Endodermal cell (in vitro differentiated cells): ENCODE measurements at regions not wholly inside any gene's neighbourhood (a gene's known extent, or its start where the extent isn't known, plus 50 kb on each side); places are given as distances from the start of the nearest gene placed in this dataset.

Experiments used
- DNase-seq: peaks from one replicate; pipeline ENCODE4 v3.0.0-alpha.2; 2017
- H3K27ac ChIP-seq: 2 replicates; pipeline ENCODE4 v1.5.1; 2013; ENCODE audit warnings: mild to moderate bottlenecking, low read depth, low read length, moderate library complexity
- H3K27me3 ChIP-seq: 2 replicates; pipeline ENCODE4 v1.6.1; 2013; ENCODE audit warnings: mild to moderate bottlenecking, low read length, moderate library complexity; ENCODE audit not compliant: insufficient read depth, control insufficient read depth, poor library complexity, severe bottlenecking
- H3K36me3 ChIP-seq: 2 replicates; pipeline ENCODE4 v1.7.0; 2013; ENCODE audit warnings: mild to moderate bottlenecking, low read length, moderate library complexity; ENCODE audit not compliant: control insufficient read depth, insufficient read depth
- H3K4me1 ChIP-seq: one replicate; pipeline ENCODE4 v1.7.0; 2013; ENCODE audit warnings: low read length; ENCODE audit not compliant: control insufficient read depth, insufficient read depth
- H3K4me3 ChIP-seq: 2 replicates; pipeline ENCODE4 v1.5.1; 2013; ENCODE audit warnings: mild to moderate bottlenecking, low read length, moderate library complexity
- H3K9ac ChIP-seq: 2 replicates; pipeline ENCODE4 v1.6.1; 2013; ENCODE audit warnings: mild to moderate bottlenecking, low read length, moderate library complexity; ENCODE audit not compliant: poor library complexity, severe bottlenecking; ENCODE audit errors: extremely low read depth
- H3K9me3 ChIP-seq: 2 replicates; pipeline ENCODE4 v1.6.1; 2013; ENCODE audit warnings: mild to moderate bottlenecking, low read length, moderate library complexity; ENCODE audit not compliant: control insufficient read depth
- H3K27ac Mint-ChIP-seq: 2 replicates; pipeline ENCODE4 v1.8.0; 2020; ENCODE audit warnings: mixed read lengths
- H3K27me3 Mint-ChIP-seq: 2 replicates; pipeline ENCODE4 v1.8.0; 2021; ENCODE audit warnings: mild to moderate bottlenecking, mixed read lengths; ENCODE audit not compliant: insufficient read depth
- H3K36me3 Mint-ChIP-seq: 2 replicates; pipeline ENCODE4 v1.8.0; 2020; ENCODE audit warnings: low read depth, mixed read lengths
- H3K4me1 Mint-ChIP-seq: 2 replicates; pipeline ENCODE4 v1.8.0; 2020; ENCODE audit warnings: mixed read lengths
- H3K4me3 Mint-ChIP-seq: 2 replicates; pipeline ENCODE4 v1.8.0; 2020; ENCODE audit warnings: mild to moderate bottlenecking, moderate library complexity, mixed read lengths
- H3K9me3 Mint-ChIP-seq: 2 replicates; pipeline ENCODE4 v1.8.0; 2020; ENCODE audit warnings: mild to moderate bottlenecking, mixed read lengths
- WGBS, 2 experiments: methylation state at CpG; one replicate each; pipeline versions ENCODE4 v1.1.5 to v1.1.7; 2013; ENCODE audit warnings: missing lambda C conversion rate in 2 of 2, mixed read lengths in 1 of 2; ENCODE audit not compliant: insufficient coverage in 1 of 2, insufficient read length in 1 of 2; 5-methylcytosine and 5-hydroxymethylcytosine counted together
- TF ChIP-seq, protein P1 (sequence below): fragments of 200-600 bp; sonication (generic); conservative IDR thresholded peaks from 2 replicates; pipeline ENCODE4 v1.5.0; 2021; ENCODE audit warnings: antibody characterized with exemption, mild to moderate bottlenecking

DNA sequence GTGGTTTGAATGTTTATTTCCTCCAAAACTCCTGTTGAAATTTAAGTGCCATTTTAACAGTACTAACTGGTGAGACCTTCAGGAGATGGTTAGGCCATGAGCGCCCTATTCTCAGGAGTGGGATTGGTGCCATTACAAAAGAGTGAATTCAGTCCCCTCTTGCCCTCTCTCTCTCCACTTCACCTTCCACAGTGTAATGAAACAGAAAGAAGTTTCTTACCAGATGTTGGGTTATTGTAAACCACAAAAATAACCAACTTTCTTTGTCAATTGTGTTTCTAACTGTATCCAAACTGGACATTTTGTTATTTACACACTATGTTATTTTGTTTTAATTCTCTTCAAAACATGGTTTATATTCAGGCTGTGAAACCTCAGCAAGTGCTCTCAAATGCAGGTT lies 1734.3 kb downstream of the PCDH7 start:
- Mint-ChIP-seq H3K4me1 (no peaks in the 10 kb centered on the region), H3K36me3 (no peaks in the 10 kb centered on the region), H3K27ac (no peak overlapping the region), H3K4me3 (no peak overlapping the region), H3K9me3 (no peaks in the 10 kb centered on the region), H3K27me3 (no peaks in the 10 kb centered on the region)
- Histone ChIP-seq H3K4me3 (no peak overlapping the region), H3K27ac (no peak overlapping the region), H3K9ac (no peak overlapping the region), H3K27me3 (no peaks in the 10 kb centered on the region), H3K9me3 (no peaks in the 10 kb centered on the region), H3K4me1 (no peaks in the 10 kb centered on the region), H3K36me3 (no peaks in the 10 kb centered on the region)
- TF ChIP-seq, protein P1, sequence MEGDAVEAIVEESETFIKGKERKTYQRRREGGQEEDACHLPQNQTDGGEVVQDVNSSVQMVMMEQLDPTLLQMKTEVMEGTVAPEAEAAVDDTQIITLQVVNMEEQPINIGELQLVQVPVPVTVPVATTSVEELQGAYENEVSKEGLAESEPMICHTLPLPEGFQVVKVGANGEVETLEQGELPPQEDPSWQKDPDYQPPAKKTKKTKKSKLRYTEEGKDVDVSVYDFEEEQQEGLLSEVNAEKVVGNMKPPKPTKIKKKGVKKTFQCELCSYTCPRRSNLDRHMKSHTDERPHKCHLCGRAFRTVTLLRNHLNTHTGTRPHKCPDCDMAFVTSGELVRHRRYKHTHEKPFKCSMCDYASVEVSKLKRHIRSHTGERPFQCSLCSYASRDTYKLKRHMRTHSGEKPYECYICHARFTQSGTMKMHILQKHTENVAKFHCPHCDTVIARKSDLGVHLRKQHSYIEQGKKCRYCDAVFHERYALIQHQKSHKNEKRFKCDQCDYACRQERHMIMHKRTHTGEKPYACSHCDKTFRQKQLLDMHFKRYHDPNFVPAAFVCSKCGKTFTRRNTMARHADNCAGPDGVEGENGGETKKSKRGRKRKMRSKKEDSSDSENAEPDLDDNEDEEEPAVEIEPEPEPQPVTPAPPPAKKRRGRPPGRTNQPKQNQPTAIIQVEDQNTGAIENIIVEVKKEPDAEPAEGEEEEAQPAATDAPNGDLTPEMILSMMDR: no peak
- no peak for DNase-seq
- WGBS, 2 experiments: 93% methylated on average over 1 of the region's 1 CpG; no CpG with 5 or more reads in 1 of the 2 experiments

DNA sequence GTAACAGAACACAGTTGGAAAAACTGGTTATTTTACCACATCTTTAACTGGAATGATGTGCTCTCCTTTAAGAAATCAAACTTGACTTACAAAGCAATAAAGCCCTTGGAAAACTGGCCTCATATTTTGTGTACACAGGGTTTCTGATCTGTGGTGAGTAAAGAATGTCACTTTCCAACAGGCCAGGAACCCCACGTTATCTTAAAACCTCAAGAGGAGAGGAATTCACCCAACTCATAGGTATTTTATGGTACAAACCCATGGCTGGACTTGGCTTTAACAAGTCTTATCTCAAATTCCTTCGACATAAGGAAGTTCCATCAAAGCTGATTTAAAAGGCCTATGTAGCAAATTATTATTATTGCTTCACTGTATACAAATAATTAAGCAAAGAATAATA lies 1735.1 kb downstream of the PCDH7 start:
- H3K4me1 Mint-ChIP-seq: no peaks in the 10 kb centered on the region
- H3K36me3 ChIP-seq: no peaks in the 10 kb centered on the region
- no peaks in the 10 kb centered on the region for H3K27me3 ChIP-seq
- no peak overlapping the region for H3K27ac Mint-ChIP-seq
- H3K9me3 ChIP-seq: no peaks in the 10 kb centered on the region
- H3K4me3 ChIP-seq: no peak overlapping the region
- no peak overlapping the region for H3K27ac ChIP-seq
- no peaks in the 10 kb centered on the region for H3K27me3 Mint-ChIP-seq
- no peaks in the 10 kb centered on the region for H3K9me3 Mint-ChIP-seq
- H3K4me1 ChIP-seq: no peaks in the 10 kb centered on the region
- no peak for DNase-seq
- no peak overlapping the region for H3K9ac ChIP-seq
- TF ChIP-seq, protein P1: no peak
- no peaks in the 10 kb centered on the region for H3K36me3 Mint-ChIP-seq
- H3K4me3 Mint-ChIP-seq: no peak overlapping the region
- WGBS, 2 experiments: 85% methylated on average over 2 of the region's 2 CpGs; no CpG with 5 or more reads in 1 of the 2 experiments

DNA sequence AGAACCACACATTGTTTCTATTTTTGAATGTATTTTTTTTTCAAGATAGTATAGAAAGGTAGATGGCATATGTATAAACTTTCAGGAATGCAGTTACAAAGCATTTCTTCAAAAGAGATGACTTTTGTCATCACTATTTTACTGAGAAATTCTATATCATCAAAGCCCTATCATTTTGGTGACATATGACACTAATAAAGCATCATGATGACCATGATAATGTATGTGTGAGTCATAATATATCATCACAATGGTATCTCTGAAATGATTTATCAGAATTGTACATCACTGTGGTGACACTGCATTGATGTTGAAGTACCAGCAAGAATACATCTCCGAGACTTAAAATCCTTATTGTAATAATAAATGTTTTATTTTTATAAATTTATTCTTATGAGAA lies 1740.8 kb downstream of the PCDH7 start:
- no peak overlapping the region for H3K9ac ChIP-seq
- H3K4me3 ChIP-seq: no peak overlapping the region
- TF ChIP-seq, protein P1: no peak
- no peaks in the 10 kb centered on the region for H3K36me3 ChIP-seq
- H3K9me3 Mint-ChIP-seq: no peaks in the 10 kb centered on the region
- no peaks in the 10 kb centered on the region for H3K27me3 Mint-ChIP-seq
- DNase-seq: no peak
- no peak overlapping the region for H3K27ac ChIP-seq
- H3K4me1 ChIP-seq: no peaks in the 10 kb centered on the region
- no peaks in the 10 kb centered on the region for H3K4me1 Mint-ChIP-seq
- no CpG with 5 or more reads among the region's 1 CpG for WGBS, 2 experiments
- no peak overlapping the region for H3K4me3 Mint-ChIP-seq
- H3K9me3 ChIP-seq: no peaks in the 10 kb centered on the region
- H3K36me3 Mint-ChIP-seq: no peaks in the 10 kb centered on the region
- H3K27me3 ChIP-seq: no peaks in the 10 kb centered on the region
- H3K27ac Mint-ChIP-seq: no peak overlapping the region
